ENCODE measurements at regions not wholly inside any gene's neighbourhood (a gene's known extent, or its start where the extent isn't known, plus 50 kb on each side); places are given as distances from the start of the nearest gene placed in this dataset.

DNA sequence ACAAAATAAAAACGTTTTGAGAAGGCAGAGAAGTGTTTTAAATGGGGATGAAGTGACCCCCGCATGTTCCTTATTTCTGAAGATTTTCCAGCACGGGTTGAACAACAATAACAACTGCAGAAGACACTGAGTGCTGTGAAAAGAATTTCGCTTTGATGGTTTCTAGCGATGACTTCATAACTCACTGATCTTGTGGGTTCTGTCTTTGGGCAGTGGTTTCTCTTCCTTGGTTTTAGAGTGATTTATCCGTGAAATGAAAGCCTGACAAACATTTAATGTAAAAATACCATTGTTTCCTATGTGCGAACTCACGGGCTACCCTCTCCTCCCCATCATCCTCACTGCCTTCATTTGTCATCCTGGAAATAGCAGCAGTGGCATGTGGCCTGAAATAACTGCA lies 793.9 kb downstream of the QKI start:
- TF ChIP-seq, protein P1, sequence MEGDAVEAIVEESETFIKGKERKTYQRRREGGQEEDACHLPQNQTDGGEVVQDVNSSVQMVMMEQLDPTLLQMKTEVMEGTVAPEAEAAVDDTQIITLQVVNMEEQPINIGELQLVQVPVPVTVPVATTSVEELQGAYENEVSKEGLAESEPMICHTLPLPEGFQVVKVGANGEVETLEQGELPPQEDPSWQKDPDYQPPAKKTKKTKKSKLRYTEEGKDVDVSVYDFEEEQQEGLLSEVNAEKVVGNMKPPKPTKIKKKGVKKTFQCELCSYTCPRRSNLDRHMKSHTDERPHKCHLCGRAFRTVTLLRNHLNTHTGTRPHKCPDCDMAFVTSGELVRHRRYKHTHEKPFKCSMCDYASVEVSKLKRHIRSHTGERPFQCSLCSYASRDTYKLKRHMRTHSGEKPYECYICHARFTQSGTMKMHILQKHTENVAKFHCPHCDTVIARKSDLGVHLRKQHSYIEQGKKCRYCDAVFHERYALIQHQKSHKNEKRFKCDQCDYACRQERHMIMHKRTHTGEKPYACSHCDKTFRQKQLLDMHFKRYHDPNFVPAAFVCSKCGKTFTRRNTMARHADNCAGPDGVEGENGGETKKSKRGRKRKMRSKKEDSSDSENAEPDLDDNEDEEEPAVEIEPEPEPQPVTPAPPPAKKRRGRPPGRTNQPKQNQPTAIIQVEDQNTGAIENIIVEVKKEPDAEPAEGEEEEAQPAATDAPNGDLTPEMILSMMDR (IDR thresholded peaks at IDR 0.05; ENCODE audit: insufficient read depth, low read depth, low read length, missing control alignments), result no peak
- DNase-seq (ENCODE audit: low read depth), result no peak
- H3K4me3 ChIP-seq (ENCODE audit: low read depth, low read length), result no peak overlapping the region

DNA sequence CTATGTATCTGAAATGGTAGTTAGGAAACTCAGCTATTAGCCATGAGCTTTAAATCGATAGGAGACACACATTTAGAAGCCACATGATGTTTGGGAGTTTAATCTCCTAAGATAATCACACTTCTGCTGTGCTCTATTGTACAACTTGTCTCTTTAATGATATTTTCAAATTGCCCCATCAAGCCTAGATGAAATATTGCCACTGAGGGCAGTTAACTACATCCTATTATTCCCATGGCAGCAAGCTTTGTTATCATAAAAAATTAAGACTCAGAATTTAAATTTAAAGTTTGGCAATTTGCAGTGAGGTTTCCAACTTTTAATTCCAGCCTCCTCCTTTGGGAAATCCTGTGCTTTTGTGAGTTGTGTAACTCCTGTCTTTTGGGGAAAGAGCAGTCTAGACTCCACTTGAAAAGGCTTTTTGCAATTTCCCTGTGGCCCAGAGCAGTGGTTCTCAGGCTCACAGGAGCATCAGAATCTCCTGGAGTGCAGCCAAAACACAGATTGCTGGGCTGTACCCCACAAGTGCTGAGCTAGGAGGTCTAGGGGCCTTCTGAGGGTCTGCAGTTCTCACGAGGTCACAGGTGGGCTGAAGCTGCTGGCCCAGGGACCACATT lies 792.4 kb downstream of the QKI start:
- no peak for DNase-seq (ENCODE audit: low read depth)
- TF ChIP-seq, protein P1 (IDR thresholded peaks at IDR 0.05; ENCODE audit: insufficient read depth, low read depth, low read length, missing control alignments), result no peak
- H3K4me3 ChIP-seq (ENCODE audit: low read depth, low read length), result no peak overlapping the region

DNA sequence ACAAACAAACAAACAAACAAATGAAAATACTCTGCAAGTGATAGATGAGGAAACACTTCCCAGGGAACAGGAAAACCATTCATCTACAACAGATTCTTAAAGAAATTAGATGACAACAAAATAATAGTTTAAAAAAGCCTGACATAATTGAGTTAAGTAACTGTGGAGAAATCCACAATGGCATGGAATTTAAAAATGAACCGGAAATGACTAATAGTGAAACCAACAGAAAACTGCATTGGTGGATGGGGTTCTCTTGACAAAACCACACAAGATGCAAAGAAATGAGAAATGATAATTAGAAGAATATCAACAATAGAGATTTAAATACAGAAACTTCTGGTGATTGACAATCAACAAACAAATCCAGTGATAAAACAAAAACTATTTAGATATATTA lies 785.6 kb downstream of the QKI start:
- TF ChIP-seq, protein P1 (IDR thresholded peaks at IDR 0.05; ENCODE audit: insufficient read depth, low read depth, low read length, missing control alignments), result no peak
- H3K4me3 ChIP-seq (ENCODE audit: low read depth, low read length), result no peak overlapping the region
- no peak for DNase-seq (ENCODE audit: low read depth)

GRCh38 chr6:164195942-164196281 lies 781.4 kb downstream of the QKI start:
- no peak for DNase-seq (ENCODE audit: low read depth)
- no peak overlapping the region for H3K4me3 ChIP-seq (ENCODE audit: low read depth, low read length)
- TF ChIP-seq, protein P1 (IDR thresholded peaks at IDR 0.05; ENCODE audit: insufficient read depth, low read depth, low read length, missing control alignments), result no peak

- TF ChIP-seq, protein P1 (IDR thresholded peaks at IDR 0.05; ENCODE audit: insufficient read depth, low read depth, low read length, missing control alignments), result no peak
- H3K4me3 ChIP-seq (ENCODE audit: low read depth, low read length), result no peak overlapping the region
- DNase-seq (ENCODE audit: low read depth), result no peak
Measured at GRCh38 chr6:164195278-164195941, 780.9 kb downstream of the QKI start.

DNA sequence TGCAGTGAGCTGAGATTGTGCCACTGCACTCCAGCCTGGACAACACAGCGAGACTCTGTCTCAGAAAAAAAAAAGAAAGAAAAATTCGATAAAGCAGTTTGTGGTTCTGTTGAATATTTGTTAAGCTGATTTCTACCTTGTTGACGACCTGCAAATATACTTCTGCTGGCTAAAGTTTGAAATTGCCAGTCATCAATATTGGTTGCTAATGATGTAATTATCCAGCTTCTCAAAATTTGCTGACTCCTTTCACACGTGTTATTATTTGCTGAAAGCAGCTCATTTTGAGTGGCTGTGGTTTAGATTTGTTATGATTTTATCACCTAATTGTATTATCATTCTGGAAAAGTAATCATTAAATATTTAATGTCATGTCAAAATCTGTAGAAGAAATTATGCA lies 774.3 kb downstream of the QKI start:
- H3K4me3 ChIP-seq (ENCODE audit: low read depth, low read length), result no peak overlapping the region
- no peak for DNase-seq (ENCODE audit: low read depth)
- TF ChIP-seq, protein P1 (IDR thresholded peaks at IDR 0.05; ENCODE audit: insufficient read depth, low read depth, low read length, missing control alignments), result no peak

- no peak for DNase-seq (ENCODE audit: low read depth)
- TF ChIP-seq, protein P1 (IDR thresholded peaks at IDR 0.05; ENCODE audit: insufficient read depth, low read depth, low read length, missing control alignments), result no peak
- no peak overlapping the region for H3K4me3 ChIP-seq (ENCODE audit: low read depth, low read length)
Measured at GRCh38 chr6:164185471-164185871, 771.0 kb downstream of the QKI start.
